GM12878 (cell line): ENCODE measurements at regions not wholly inside any gene's neighbourhood (a gene's known extent, or its start where the extent isn't known, plus 50 kb on each side); places are given as distances from the start of the nearest gene placed in this dataset.

Source experiments
- ATAC-seq: fragments of 200-7000 bp; cut with Tn5 transposase; 3 replicates; pipeline ENCODE4 v1.9.1; 2020; ENCODE audit warnings: mild to moderate bottlenecking, moderate library complexity
- BruUV-seq: library from RNA; stranded (reverse); fragments of 400-500 nt; replicated peaks from 2 replicates; lab custom pipeline; 2021; lab: Mats Ljungman, UMichigan
- CTCF ChIA-PET: fragments of 300-600 bp; sonication (Branson Sonifier 250); formaldehyde crosslinking; extraction: SDS; loops from one replicate; lab custom pipeline; 2021; ENCODE audit warnings: inconsistent platforms; lab: Yijun Ruan, JAX
- POLR2A ChIA-PET: fragments of 350-600 bp; formaldehyde crosslinking; extraction: SDS; loops from one replicate; lab custom pipeline; 2021; ENCODE audit warnings: inconsistent platforms; lab: Charles Lee
- RAD21 ChIA-PET: fragments of 300-600 bp; sonication (Branson Sonifier 250); formaldehyde crosslinking; loops from one replicate; lab custom pipeline; 2023; ENCODE audit warnings: antibody characterized with exemption; ENCODE audit not compliant: unreplicated experiment; lab: Charles Lee
- SMC1A ChIA-PET: fragments of 300-600 bp; sonication (Branson Sonifier 250); formaldehyde crosslinking; loops from one replicate; lab custom pipeline; 2023; ENCODE audit not compliant: unreplicated experiment, uncharacterized antibody; lab: Charles Lee
- DNase-seq: peaks from one replicate; pipeline ENCODE4 v3.0.0-alpha.2; 2011; ENCODE audit warnings: low read depth, low spot score
- FAIRE-seq: peaks from 3 replicates; lab custom pipeline; 2011; peaks lifted over from hg19 to GRCh38; lab: Jason Lieb, UNC
- H2AFZ ChIP-seq: 2 replicates; pipeline ENCODE4 v1.6.0; 2011; ENCODE audit warnings: low read depth, low read length, control low read depth; ENCODE audit not compliant: control insufficient read depth
- H3K27ac ChIP-seq: 2 replicates; pipeline ENCODE4 v1.5.1; 2011; ENCODE audit warnings: control low read depth; ENCODE audit not compliant: control insufficient read depth, insufficient read depth
- H3K27me3 ChIP-seq, 2 experiments: replicated peaks in 1 of 2; 2 replicates each; pipeline versions ENCODE4 v1.6.0 to v1.6.1; 2011; ENCODE audit warnings: low read length in 1 of 2; ENCODE audit not compliant: control insufficient read depth in 2 of 2, insufficient read depth in 2 of 2
- H3K36me3 ChIP-seq, 2 experiments: 2 replicates each; pipeline ENCODE4 v1.5.1; 2011; ENCODE audit warnings: low read length in 1 of 2; ENCODE audit not compliant: control insufficient read depth in 2 of 2, insufficient read depth in 2 of 2
- H3K4me1 ChIP-seq: 2 replicates; pipeline ENCODE4 v1.6.1; 2011; ENCODE audit warnings: mild to moderate bottlenecking, low read length, moderate library complexity, mixed read lengths; ENCODE audit not compliant: control insufficient read depth, insufficient read depth
- H3K4me2 ChIP-seq: 2 replicates; pipeline ENCODE4 v1.6.0; 2011; ENCODE audit warnings: control low read depth; ENCODE audit not compliant: control insufficient read depth, insufficient read depth
- H3K4me3 ChIP-seq: fragments of 200-600 bp; sonication (generic); 2 replicates; pipeline ENCODE4 v1.5.1; 2016
- H3K79me2 ChIP-seq: 2 replicates; pipeline ENCODE4 v1.6.0; 2011; ENCODE audit warnings: low read length; ENCODE audit not compliant: control insufficient read depth, insufficient read depth
- H3K9ac ChIP-seq: 2 replicates; pipeline ENCODE4 v1.8.0; 2011; ENCODE audit warnings: low read length, control low read depth, mixed read lengths; ENCODE audit not compliant: control insufficient read depth, insufficient read depth
- H3K9me3 ChIP-seq: replicated peaks from 3 replicates; pipeline ENCODE4 v1.5.1; 2011; ENCODE audit warnings: mild to moderate bottlenecking, low read length; ENCODE audit not compliant: control insufficient read depth, insufficient read depth
- H4K20me1 ChIP-seq: 2 replicates; pipeline ENCODE4 v1.6.0; 2011; ENCODE audit not compliant: control insufficient read depth, insufficient read depth
- BCL11A ChIP-seq: IDR thresholded peaks from 2 replicates; pipeline ENCODE4 v1.6.1; 2011; ENCODE audit warnings: low read depth, low read length
- CBX3 ChIP-seq: fragments of 200-600 bp; sonication (generic); IDR thresholded peaks from 2 replicates; pipeline ENCODE4 v1.6.1; 2016; ENCODE audit warnings: low read depth, borderline replicate concordance
- CBX5 ChIP-seq: sonication (generic); IDR thresholded peaks from 2 replicates; pipeline ENCODE4 v1.6.1; 2016; ENCODE audit warnings: low read depth, moderate library complexity, mild to moderate bottlenecking, inconsistent platforms
- CEBPB ChIP-seq, 2 experiments: fragments of 150-350 bp in 1 of 2; IDR thresholded peaks; 2 replicates each; pipeline ENCODE4 v1.6.1; 2012 to 2014; ENCODE audit warnings: low read depth in 2 of 2, low read length in 2 of 2, borderline replicate concordance in 1 of 2, inconsistent platforms in 1 of 2
- CHD1 ChIP-seq: IDR thresholded peaks from 2 replicates; pipeline ENCODE4 v1.6.1; 2012; ENCODE audit warnings: low read depth, low read length, improper control_type of control experiment
- MTA2 ChIP-seq: fragments of 450-650 bp; IDR thresholded peaks from 2 replicates; pipeline ENCODE4 v1.6.1; 2016; ENCODE audit warnings: low read depth, mild to moderate bottlenecking, moderate library complexity
- NR2C2 ChIP-seq: IDR thresholded peaks from 2 replicates; pipeline ENCODE4 v1.6.1; 2011; ENCODE audit warnings: borderline replicate concordance, low read depth; ENCODE audit not compliant: control insufficient read depth, insufficient read length
- RCOR1 ChIP-seq: conservative IDR thresholded peaks from 2 replicates; pipeline ENCODE4 v1.6.1; 2012; ENCODE audit warnings: low read depth, low read length, improper control_type of control experiment
- ZNF207 ChIP-seq: fragments of 450-650 bp; IDR thresholded peaks from 2 replicates; pipeline ENCODE4 v1.6.1; 2014; ENCODE audit warnings: antibody characterized with exemption, mild to moderate bottlenecking, borderline replicate concordance
- ZSCAN29 ChIP-seq: fragments of 450-650 bp; IDR thresholded peaks from 2 replicates; pipeline ENCODE4 v1.6.1; 2017; ENCODE audit warnings: mild to moderate bottlenecking, moderate library complexity
- WGBS: methylation state at CpG from one replicate; pipeline ENCODE4 v1.1.6; 2016; ENCODE audit warnings: low lambda C conversion rate; ENCODE audit not compliant: insufficient replicate concordance, insufficient coverage; ENCODE audit errors: missing lambda C conversion rate; 5-methylcytosine and 5-hydroxymethylcytosine counted together
- in situ Hi-C: fragments of 300-500 bp; cut with MboI; formaldehyde crosslinking; loops from 9 replicates; pipeline ENCODE4 v1.14.3; 2018; ENCODE audit warnings: mixed read lengths
- intact Hi-C: fragments of 100-400 bp; cut with micrococcal nuclease; formaldehyde crosslinking; loops from one replicate; pipeline ENCODE4 v1.14.2; 2022; ENCODE audit not compliant: unreplicated experiment
- TF ChIP-seq, protein P1 (sequence below): fragments of 150-350 bp; IDR thresholded peaks from 2 replicates; pipeline ENCODE4 v1.6.1; 2016; ENCODE audit warnings: low read depth, low read length
- TF ChIP-seq, protein P2 (sequence below): fragments of 450-650 bp; IDR thresholded peaks from 2 replicates; pipeline ENCODE4 v1.6.1; 2014; ENCODE audit warnings: mild to moderate bottlenecking
- TF ChIP-seq, protein P3 (sequence below): fragments of 450-650 bp; IDR thresholded peaks from 2 replicates; pipeline ENCODE4 v1.6.1; 2017; ENCODE audit warnings: antibody characterized with exemption, mild to moderate bottlenecking, moderate library complexity
- TF ChIP-seq, protein P4 (sequence below), 3 experiments: IDR thresholded peaks in 2 of 3; conservative IDR thresholded peaks in 1 of 3; 2 replicates each; pipeline ENCODE4 v1.5.1; 2011; ENCODE audit warnings: low read depth in 3 of 3, low read length in 3 of 3, mild to moderate bottlenecking in 3 of 3, control low read depth in 2 of 3, moderate library complexity in 2 of 3, inconsistent platforms in 1 of 3, mixed read lengths in 1 of 3; ENCODE audit not compliant: control insufficient read depth in 2 of 3, insufficient read depth in 1 of 3; ENCODE audit errors: extremely low read depth in 1 of 3

DNA sequence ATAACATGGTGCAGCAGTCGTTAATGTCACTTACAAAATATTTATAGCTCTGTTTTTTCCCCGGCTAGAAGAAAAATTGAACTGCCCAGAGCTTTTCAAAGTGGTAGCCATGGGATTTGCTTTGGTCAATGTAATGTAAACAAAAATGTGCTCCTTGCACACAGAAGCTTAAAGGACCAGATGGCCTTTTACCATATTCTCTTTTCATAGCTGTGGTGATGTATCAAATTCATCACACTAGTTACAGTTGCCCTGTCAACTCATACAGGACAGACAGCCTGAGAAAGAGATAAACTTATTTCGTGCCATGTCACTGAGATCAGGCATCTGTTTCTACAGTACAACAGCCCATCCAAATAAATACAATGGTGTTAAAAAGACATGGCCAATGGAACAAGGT, 368.1 kb upstream of the CDH19 start:
- no peak overlapping the region for H3K27ac ChIP-seq
- TF ChIP-seq, protein P1, sequence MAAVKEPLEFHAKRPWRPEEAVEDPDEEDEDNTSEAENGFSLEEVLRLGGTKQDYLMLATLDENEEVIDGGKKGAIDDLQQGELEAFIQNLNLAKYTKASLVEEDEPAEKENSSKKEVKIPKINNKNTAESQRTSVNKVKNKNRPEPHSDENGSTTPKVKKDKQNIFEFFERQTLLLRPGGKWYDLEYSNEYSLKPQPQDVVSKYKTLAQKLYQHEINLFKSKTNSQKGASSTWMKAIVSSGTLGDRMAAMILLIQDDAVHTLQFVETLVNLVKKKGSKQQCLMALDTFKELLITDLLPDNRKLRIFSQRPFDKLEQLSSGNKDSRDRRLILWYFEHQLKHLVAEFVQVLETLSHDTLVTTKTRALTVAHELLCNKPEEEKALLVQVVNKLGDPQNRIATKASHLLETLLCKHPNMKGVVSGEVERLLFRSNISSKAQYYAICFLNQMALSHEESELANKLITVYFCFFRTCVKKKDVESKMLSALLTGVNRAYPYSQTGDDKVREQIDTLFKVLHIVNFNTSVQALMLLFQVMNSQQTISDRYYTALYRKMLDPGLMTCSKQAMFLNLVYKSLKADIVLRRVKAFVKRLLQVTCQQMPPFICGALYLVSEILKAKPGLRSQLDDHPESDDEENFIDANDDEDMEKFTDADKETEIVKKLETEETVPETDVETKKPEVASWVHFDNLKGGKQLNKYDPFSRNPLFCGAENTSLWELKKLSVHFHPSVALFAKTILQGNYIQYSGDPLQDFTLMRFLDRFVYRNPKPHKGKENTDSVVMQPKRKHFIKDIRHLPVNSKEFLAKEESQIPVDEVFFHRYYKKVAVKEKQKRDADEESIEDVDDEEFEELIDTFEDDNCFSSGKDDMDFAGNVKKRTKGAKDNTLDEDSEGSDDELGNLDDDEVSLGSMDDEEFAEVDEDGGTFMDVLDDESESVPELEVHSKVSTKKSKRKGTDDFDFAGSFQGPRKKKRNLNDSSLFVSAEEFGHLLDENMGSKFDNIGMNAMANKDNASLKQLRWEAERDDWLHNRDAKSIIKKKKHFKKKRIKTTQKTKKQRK, result no peak
- TF ChIP-seq RCOR1, result no peak
- no peak for TF ChIP-seq NR2C2
- TF ChIP-seq, protein P2, sequence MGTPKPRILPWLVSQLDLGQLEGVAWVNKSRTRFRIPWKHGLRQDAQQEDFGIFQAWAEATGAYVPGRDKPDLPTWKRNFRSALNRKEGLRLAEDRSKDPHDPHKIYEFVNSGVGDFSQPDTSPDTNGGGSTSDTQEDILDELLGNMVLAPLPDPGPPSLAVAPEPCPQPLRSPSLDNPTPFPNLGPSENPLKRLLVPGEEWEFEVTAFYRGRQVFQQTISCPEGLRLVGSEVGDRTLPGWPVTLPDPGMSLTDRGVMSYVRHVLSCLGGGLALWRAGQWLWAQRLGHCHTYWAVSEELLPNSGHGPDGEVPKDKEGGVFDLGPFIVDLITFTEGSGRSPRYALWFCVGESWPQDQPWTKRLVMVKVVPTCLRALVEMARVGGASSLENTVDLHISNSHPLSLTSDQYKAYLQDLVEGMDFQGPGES, result no peak
- no peak for TF ChIP-seq CHD1
- TF ChIP-seq CBX5, result no peak
- TF ChIP-seq BCL11A, result no peak
- no peak for TF ChIP-seq CEBPB (IDR thresholded peaks at IDR 0.05; ENCODE audit: borderline replicate concordance in 1 of 2, low read depth in 2 of 2, low read length in 2 of 2)
- TF ChIP-seq, protein P3, sequence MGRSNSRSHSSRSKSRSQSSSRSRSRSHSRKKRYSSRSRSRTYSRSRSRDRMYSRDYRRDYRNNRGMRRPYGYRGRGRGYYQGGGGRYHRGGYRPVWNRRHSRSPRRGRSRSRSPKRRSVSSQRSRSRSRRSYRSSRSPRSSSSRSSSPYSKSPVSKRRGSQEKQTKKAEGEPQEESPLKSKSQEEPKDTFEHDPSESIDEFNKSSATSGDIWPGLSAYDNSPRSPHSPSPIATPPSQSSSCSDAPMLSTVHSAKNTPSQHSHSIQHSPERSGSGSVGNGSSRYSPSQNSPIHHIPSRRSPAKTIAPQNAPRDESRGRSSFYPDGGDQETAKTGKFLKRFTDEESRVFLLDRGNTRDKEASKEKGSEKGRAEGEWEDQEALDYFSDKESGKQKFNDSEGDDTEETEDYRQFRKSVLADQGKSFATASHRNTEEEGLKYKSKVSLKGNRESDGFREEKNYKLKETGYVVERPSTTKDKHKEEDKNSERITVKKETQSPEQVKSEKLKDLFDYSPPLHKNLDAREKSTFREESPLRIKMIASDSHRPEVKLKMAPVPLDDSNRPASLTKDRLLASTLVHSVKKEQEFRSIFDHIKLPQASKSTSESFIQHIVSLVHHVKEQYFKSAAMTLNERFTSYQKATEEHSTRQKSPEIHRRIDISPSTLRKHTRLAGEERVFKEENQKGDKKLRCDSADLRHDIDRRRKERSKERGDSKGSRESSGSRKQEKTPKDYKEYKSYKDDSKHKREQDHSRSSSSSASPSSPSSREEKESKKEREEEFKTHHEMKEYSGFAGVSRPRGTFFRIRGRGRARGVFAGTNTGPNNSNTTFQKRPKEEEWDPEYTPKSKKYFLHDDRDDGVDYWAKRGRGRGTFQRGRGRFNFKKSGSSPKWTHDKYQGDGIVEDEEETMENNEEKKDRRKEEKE, result no peak
- no peak for TF ChIP-seq ZSCAN29
- TF ChIP-seq CBX3, result no peak
- no peak for TF ChIP-seq ZNF207
- TF ChIP-seq, protein P4, sequence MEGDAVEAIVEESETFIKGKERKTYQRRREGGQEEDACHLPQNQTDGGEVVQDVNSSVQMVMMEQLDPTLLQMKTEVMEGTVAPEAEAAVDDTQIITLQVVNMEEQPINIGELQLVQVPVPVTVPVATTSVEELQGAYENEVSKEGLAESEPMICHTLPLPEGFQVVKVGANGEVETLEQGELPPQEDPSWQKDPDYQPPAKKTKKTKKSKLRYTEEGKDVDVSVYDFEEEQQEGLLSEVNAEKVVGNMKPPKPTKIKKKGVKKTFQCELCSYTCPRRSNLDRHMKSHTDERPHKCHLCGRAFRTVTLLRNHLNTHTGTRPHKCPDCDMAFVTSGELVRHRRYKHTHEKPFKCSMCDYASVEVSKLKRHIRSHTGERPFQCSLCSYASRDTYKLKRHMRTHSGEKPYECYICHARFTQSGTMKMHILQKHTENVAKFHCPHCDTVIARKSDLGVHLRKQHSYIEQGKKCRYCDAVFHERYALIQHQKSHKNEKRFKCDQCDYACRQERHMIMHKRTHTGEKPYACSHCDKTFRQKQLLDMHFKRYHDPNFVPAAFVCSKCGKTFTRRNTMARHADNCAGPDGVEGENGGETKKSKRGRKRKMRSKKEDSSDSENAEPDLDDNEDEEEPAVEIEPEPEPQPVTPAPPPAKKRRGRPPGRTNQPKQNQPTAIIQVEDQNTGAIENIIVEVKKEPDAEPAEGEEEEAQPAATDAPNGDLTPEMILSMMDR (IDR thresholded peaks at IDR 0.05 in 2 of 3, conservative IDR thresholded peaks at IDR 0.05 in 1 of 3; ENCODE audit: control insufficient read depth in 2 of 3, extremely low read depth in 1 of 3, insufficient read depth in 1 of 3, low read depth in 3 of 3, low read length in 3 of 3), result no peak
- TF ChIP-seq MTA2, result no peak

More for the DNA sequence above, 368.1 kb upstream of the CDH19 start:
- Histone ChIP-seq H4K20me1 (no peaks in the 10 kb centered on the region), H3K79me2 (no peaks in the 10 kb centered on the region), H3K9ac (no peak overlapping the region), H3K4me1 (no peaks in the 10 kb centered on the region), H3K27me3 (no peaks in the 10 kb centered on the region), H3K9me3 (no peaks in the 10 kb centered on the region), H2AFZ (no peak overlapping the region), H3K4me3 (no peak overlapping the region), H3K36me3 (no peaks in the 10 kb centered on the region), H3K4me2 (no peak overlapping the region)
- POLR2A ChIA-PET, result no interaction called here
- CTCF ChIA-PET, result interaction anchor here (0.6 kb wide), 1 partner anchor 62 kb away, joined by 4 read pairs; no protein-coding TSS in a partner anchor
- ATAC-seq, result no peak
- SMC1A ChIA-PET, result no interaction called here
- intact Hi-C loops (no loop called here), in situ Hi-C loops (no loop called here)
- RAD21 ChIA-PET, result no interaction called here
- FAIRE-seq, result no peak
- DNase-seq, result no peak
- no TSS peak for BruUV-seq
- WGBS, result 0% methylated on average over 3 of the region's 3 CpGs
